Activated CD4-positive, CD25-positive, alpha-beta regulatory T cell treated with anti-CD3 and anti-CD28 coated beads, Interleukin-2, amount 50 U/mL, for 72 hours (primary cell): ENCODE measurements at regions not wholly inside any gene's neighbourhood (a gene's known extent, or its start where the extent isn't known, plus 50 kb on each side); places are given as distances from the start of the nearest gene placed in this dataset.

Experiments used
- DNase-seq: peaks from one replicate; pipeline ENCODE4 v3.0.0; 2021

- no peak for DNase-seq
Observed at GRCh38 chr5:5711112-5711511, 288.6 kb downstream of the ICE1 start.

DNA sequence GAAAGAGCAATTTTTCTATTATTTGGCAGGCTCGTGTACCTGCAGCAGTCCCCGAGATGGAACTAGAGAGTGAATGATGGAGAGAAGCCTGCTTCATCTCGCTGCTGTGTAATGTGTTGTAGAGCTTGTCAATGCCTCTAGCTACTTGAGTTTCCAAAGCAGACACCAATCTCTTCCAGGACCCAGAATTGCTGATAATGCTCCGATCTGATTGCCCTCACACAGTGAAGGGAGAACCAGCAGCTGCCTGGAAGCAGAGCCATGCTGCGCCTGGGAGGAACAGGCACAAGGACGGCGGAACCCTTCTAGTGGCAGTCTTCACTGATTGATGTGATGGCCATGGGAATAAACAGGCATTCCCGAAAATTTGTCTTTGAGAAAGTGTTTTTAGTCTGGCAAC is 288.0 kb downstream of the ICE1 start:
- DNase-seq, result no peak

DNA sequence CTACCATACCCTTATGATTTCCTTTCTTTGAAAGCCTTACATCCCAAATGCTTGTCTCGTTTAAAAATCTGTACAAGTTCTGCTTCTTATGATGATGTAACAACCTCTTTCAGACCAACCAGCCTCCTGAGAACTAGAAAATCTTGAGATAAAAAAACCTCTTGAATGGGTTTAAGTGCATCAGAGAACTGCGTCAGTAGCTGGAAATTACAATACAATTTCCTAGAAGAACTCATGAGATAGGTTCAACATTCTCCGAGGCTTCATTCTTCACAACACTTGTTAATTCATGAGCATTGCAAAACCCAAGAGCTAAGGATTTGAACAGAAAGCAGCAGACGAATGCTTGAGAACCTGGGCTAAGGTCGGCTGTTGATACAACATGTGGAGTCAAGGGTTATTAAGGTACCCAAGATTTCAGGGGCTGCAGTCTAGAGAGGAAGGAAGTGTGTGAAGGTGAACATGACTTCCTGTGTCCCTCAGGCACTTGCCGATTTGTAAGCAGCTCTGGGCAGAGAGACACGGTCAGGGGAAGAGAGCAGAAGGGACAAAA is 286.0 kb downstream of the ICE1 start:
- no peak for DNase-seq

GRCh38 chr5:5705010-5705409 is 282.5 kb downstream of the ICE1 start:
- no peak for DNase-seq

- DNase-seq, result no peak
Observed at GRCh38 chr5:5704352-5704751, 281.9 kb downstream of the ICE1 start.

DNA sequence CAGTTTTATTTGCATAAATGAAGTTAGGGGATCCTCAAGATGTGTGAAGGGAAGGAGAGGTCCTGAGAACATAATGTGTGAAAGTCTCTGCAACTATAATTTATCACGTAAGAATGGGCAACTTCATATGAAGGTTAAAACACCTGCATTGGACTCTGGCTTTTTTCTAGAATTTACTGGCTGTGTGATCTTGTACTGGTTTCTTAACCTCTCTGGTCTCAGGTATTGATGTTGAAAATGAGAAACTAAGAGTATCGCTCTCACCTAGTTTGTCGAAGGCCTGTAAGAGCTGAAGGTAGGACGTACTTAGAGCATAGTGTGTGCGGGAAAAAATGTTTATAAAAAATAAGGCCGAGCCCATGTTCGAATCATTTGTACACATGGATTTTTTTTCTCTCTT is 280.5 kb downstream of the ICE1 start:
- DNase-seq, result no peak

- no peak for DNase-seq
Observed at GRCh38 chr5:5700549-5700948, 278.1 kb downstream of the ICE1 start.

DNA sequence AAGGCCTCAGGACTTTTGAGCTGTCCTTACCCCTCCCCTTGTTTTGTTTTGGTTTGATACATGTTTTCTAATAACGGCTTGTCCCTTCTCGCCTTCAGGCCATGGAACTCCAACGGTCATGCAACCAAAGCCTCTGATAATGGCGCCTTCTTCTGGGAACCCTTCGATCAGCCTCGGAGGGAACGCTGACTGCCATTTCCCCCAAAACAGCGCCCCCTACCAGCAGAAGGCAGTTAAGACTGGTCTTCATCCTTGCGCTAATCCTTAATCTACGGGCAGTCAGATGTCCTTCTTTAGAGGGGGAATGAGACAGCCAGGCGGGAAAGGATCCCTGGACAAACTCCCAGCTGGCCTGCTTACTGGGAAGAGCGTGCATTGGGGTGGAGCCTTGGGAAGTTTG is 276.6 kb downstream of the ICE1 start:
- DNase-seq, result no peak

DNA sequence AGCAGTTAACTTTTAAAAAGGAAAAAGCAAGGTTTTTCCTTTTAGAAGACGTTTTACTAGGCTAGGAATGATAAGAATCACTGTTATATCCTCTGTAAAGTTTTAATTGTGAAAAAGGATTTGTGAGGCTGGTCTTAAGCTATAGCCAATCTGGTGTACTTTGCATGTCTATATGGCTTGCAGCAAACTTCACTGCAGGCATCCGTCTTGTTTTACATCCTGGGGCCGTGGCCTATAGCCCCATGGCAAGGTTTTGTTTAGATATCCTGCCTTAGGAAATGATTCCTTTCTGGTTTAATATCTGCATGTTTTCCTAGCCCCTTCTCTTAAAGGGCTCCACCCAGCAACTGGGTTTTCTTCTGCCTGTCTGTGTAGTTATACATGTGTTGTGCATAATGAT is 272.8 kb downstream of the ICE1 start:
- DNase-seq, result no peak

GRCh38 chr5:5688925-5689310 is 266.4 kb downstream of the ICE1 start:
- no peak for DNase-seq

- no peak for DNase-seq
Observed at GRCh38 chr5:5688194-5688924, 265.9 kb downstream of the ICE1 start.

- DNase-seq, result no peak
Observed at GRCh38 chr5:5687113-5687512, 264.6 kb downstream of the ICE1 start.

DNA sequence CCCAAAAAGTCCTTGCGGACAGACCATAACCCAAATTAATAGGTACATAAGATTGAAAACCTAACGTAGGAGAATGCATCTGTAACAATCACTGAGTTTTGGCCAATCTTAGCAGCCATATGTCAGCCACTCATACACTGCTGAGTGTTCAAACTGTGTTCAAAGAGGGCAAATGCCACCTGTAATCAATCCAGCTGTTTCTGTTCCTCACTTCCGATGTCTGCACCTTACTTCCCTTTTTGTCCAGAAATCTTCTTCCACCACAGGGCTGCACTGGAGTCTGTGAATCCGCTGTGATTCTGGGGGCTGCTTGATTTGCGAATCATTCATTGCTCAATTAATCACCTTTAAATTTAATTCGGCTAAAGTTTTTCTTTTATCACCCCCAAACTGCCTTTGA is 263.9 kb downstream of the ICE1 start:
- DNase-seq, result no peak

- DNase-seq, result no peak
Observed at GRCh38 chr5:5685737-5686136, 263.3 kb downstream of the ICE1 start.

DNA sequence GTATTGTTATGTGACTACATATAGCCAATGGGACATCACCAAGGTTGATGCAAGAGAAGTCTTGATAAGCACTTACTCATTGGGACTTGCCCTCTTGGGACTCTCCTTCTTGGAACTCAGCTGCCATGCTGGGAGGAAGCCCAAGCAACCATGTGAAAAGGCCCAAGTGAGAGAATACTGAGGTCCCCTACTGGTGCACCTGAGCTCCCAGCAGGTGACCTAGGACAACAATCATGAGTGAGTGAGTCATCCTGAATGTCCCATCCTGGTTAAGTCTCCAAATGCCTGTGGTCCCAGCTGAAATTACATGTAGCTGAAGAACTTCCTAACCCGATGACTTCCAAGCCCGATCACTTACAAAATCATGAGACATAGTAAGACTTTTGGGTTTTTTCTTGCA is 260.7 kb downstream of the ICE1 start:
- DNase-seq, result no peak

GRCh38 chr5:5678909-5679308 is 256.4 kb downstream of the ICE1 start:
- DNase-seq, result no peak

DNA sequence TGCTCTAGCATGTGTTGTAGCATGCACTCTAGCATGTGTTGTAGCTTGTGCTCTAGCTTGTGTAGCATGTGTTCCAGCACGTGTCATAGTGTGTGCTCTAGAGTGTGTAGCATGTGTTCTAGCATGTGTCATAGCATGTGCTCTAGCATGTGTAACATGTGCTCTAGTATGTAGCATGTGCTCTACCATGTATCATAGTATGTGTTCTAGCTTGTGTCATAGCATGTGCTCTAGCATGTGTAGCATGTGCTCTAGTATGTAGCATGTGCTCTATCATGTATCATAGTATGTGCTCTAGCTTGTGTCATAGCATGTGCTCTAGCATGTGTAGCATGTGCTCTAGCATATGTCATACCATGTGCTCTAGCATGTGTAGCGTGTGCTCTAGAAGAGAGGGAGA is 255.3 kb downstream of the ICE1 start:
- DNase-seq, result no peak

GRCh38 chr5:5676218-5676617 is 253.7 kb downstream of the ICE1 start:
- no peak for DNase-seq

DNA sequence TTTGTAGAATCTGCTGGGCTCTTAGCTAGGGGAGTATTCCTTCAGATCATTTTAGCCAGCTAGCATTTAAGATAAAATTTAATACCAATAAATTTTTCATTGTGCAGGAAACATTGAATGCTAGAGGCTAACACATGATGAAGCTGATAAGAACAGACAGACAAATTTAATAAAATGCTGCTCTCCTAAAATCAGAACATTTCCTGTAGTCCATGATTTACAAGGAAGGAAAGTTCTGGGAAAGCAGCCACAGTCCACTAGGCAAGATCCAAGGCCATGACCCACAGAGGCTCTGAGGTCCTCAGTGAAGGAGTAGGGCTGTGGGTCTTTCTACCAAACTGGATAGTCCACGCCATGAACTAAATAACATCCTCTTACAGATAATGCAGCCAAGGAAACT is 253.0 kb downstream of the ICE1 start:
- DNase-seq, result no peak

- no peak for DNase-seq
Observed at GRCh38 chr5:5671823-5672222, 249.3 kb downstream of the ICE1 start.

DNA sequence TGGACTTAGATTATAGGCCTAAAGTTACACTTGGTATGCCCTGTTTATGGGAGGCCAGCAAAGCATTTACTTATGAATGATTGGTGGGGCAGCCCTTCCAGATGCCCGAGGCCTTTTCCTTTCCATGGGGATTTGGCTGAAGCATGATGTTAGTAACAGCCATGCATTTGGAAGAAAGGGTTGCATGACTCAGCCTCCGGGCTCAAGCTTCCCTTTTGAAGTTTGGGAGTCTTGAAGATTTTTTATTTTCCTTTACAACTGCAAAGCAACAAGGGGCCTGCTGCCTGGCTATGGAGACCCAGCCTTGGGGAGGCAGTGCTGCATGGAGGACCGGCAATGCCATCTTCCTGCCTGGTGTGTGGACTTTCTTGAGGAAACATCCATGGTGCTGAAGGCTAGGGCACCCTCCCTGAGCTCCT is 244.7 kb downstream of the ICE1 start:
- no peak for DNase-seq

DNA sequence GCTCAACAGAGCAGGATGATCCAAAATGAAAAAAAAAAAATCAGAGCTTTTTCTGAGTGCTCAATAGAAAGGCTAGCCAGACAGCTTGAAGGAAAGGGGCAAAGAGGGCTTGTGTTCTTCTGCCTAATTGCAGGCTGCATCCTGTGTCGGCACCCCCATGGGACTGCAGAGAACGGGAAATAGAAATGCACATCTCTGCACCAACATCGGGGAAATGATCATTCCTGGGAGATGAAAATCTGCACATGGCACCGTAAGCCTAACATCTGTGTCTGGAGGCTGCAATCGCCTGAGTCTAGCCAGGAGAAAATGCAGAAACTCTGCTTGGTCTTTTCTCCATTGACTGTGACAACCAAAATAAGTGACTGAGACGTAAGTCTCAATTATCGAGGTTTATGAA is 243.9 kb downstream of the ICE1 start:
- DNase-seq, result no peak

- DNase-seq, result no peak
Observed at GRCh38 chr5:5666076-5666365, 243.5 kb downstream of the ICE1 start.

GRCh38 chr5:5665225-5666075 is 243.0 kb downstream of the ICE1 start:
- no peak for DNase-seq
